ENCODE measurements at regions not wholly inside any gene's neighbourhood (a gene's known extent, or its start where the extent isn't known, plus 50 kb on each side); places are given as distances from the start of the nearest gene placed in this dataset.

GRCh38 chr18:55031576-55031975, 72.3 kb upstream of the CCDC68 start:
- Histone ChIP-seq H2BK5ac (ENCODE audit: low read depth, low read length, poor library complexity, severe bottlenecking) (no peak overlapping the region), H2BK12ac (ENCODE audit: low read length in 2 of 2) (no peak overlapping the region), H3K79me1 (replicated peaks; ENCODE audit: low read length, poor library complexity, severe bottlenecking) (no peaks in the 10 kb centered on the region), H3K18ac (ENCODE audit: low read depth in 1 of 2, low read length in 2 of 2) (no peak overlapping the region), H3K27ac (ENCODE audit: low read length, poor library complexity, severe bottlenecking) (no peak overlapping the region), H3K4me2 (ENCODE audit: low read length, poor library complexity, severe bottlenecking) (no peak overlapping the region), H3K23ac (ENCODE audit: low read length in 2 of 2) (no peak overlapping the region), H4K91ac (ENCODE audit: low read length) (no peak overlapping the region), H3K4me3 (ENCODE audit: insufficient read depth in 1 of 2, low read depth in 1 of 2, low read length in 2 of 2) (no peak overlapping the region), H3K9me3 (ENCODE audit: control insufficient read depth, low read length) (no peaks in the 10 kb centered on the region), H2AK5ac (ENCODE audit: low read length, severe bottlenecking) (no peak overlapping the region), H3K4ac (ENCODE audit: low read depth in 1 of 2, low read length in 2 of 2) (no peak overlapping the region), H2BK120ac (ENCODE audit: low read depth, low read length) (no peak overlapping the region), H2BK15ac (ENCODE audit: low read depth, poor library complexity, severe bottlenecking) (no peak overlapping the region), H3K36me3 (ENCODE audit: control insufficient read depth in 1 of 2, insufficient read depth in 2 of 2, low read depth in 1 of 2, low read length in 2 of 2) (no peaks in the 10 kb centered on the region), H3K9ac (ENCODE audit: low read length) (no peak overlapping the region), H3K4me1 (ENCODE audit: control insufficient read depth, insufficient read depth, low read depth, low read length) (no peaks in the 10 kb centered on the region), H4K8ac (ENCODE audit: low read length) (no peak overlapping the region), H2AFZ (ENCODE audit: low read depth, low read length) (no peak overlapping the region), H3K14ac (ENCODE audit: low read length in 2 of 2) (no peak overlapping the region), H3K27me3 (ENCODE audit: control insufficient read depth in 1 of 2, insufficient read depth in 1 of 2, low read length in 2 of 2) (peaks cover 0 to 3% of the 10 kb centered on the region in 2 experiments)
- no peak for DNase-seq
- WGBS: 81% methylated on average over 3 of the region's 3 CpGs

GRCh38 chr18:55031164-55031563, 71.9 kb upstream of the CCDC68 start:
- Histone ChIP-seq H3K14ac (ENCODE audit: low read length in 2 of 2) (no peak overlapping the region), H3K36me3 (ENCODE audit: control insufficient read depth in 1 of 2, insufficient read depth in 2 of 2, low read depth in 1 of 2, low read length in 2 of 2) (no peaks in the 10 kb centered on the region), H3K4me1 (ENCODE audit: control insufficient read depth, insufficient read depth, low read depth, low read length) (no peaks in the 10 kb centered on the region), H2BK5ac (ENCODE audit: low read depth, low read length, poor library complexity, severe bottlenecking) (no peak overlapping the region), H2AFZ (ENCODE audit: low read depth, low read length) (no peak overlapping the region), H3K4ac (ENCODE audit: low read depth in 1 of 2, low read length in 2 of 2) (no peak overlapping the region), H3K4me2 (ENCODE audit: low read length, poor library complexity, severe bottlenecking) (no peak overlapping the region), H3K4me3 (ENCODE audit: insufficient read depth in 1 of 2, low read depth in 1 of 2, low read length in 2 of 2) (no peak overlapping the region), H3K9ac (ENCODE audit: low read length) (no peak overlapping the region), H2AK5ac (ENCODE audit: low read length, severe bottlenecking) (no peak overlapping the region), H3K27me3 (ENCODE audit: control insufficient read depth in 1 of 2, insufficient read depth in 1 of 2, low read length in 2 of 2) (peaks cover 0 to 3% of the 10 kb centered on the region in 2 experiments), H3K23ac (ENCODE audit: low read length in 2 of 2) (no peak overlapping the region), H3K18ac (ENCODE audit: low read depth in 1 of 2, low read length in 2 of 2) (no peak overlapping the region), H2BK120ac (ENCODE audit: low read depth, low read length) (no peak overlapping the region), H4K8ac (ENCODE audit: low read length) (no peak overlapping the region), H2BK12ac (ENCODE audit: low read length in 2 of 2) (no peak overlapping the region), H2BK15ac (ENCODE audit: low read depth, poor library complexity, severe bottlenecking) (no peak overlapping the region), H4K91ac (ENCODE audit: low read length) (no peak overlapping the region), H3K79me1 (replicated peaks; ENCODE audit: low read length, poor library complexity, severe bottlenecking) (no peaks in the 10 kb centered on the region), H3K27ac (ENCODE audit: low read length, poor library complexity, severe bottlenecking) (no peak overlapping the region), H3K9me3 (ENCODE audit: control insufficient read depth, low read length) (no peaks in the 10 kb centered on the region)
- WGBS: 91% methylated on average over 2 of the region's 2 CpGs
- no peak for DNase-seq

- H3K79me1 ChIP-seq (replicated peaks; ENCODE audit: low read length, poor library complexity, severe bottlenecking): no peaks in the 10 kb centered on the region
- no peak overlapping the region for H3K9ac ChIP-seq (ENCODE audit: low read length)
- no peak overlapping the region for H3K18ac ChIP-seq (ENCODE audit: low read depth in 1 of 2, low read length in 2 of 2)
- no peak overlapping the region for H3K23ac ChIP-seq (ENCODE audit: low read length in 2 of 2)
- no peak overlapping the region for H3K4me3 ChIP-seq (ENCODE audit: insufficient read depth in 1 of 2, low read depth in 1 of 2, low read length in 2 of 2)
- H3K4me2 ChIP-seq (ENCODE audit: low read length, poor library complexity, severe bottlenecking): no peak overlapping the region
- no peaks in the 10 kb centered on the region for H3K36me3 ChIP-seq (ENCODE audit: control insufficient read depth in 1 of 2, insufficient read depth in 2 of 2, low read depth in 1 of 2, low read length in 2 of 2)
- H2AFZ ChIP-seq (ENCODE audit: low read depth, low read length): no peak overlapping the region
- H4K8ac ChIP-seq (ENCODE audit: low read length): no peak overlapping the region
- no peak overlapping the region for H3K27ac ChIP-seq (ENCODE audit: low read length, poor library complexity, severe bottlenecking)
- H4K91ac ChIP-seq (ENCODE audit: low read length): no peak overlapping the region
- no peak overlapping the region for H2BK15ac ChIP-seq (ENCODE audit: low read depth, poor library complexity, severe bottlenecking)
- no peak overlapping the region for H2AK5ac ChIP-seq (ENCODE audit: low read length, severe bottlenecking)
- H2BK120ac ChIP-seq (ENCODE audit: low read depth, low read length): no peak overlapping the region
- no peak overlapping the region for H2BK12ac ChIP-seq (ENCODE audit: low read length in 2 of 2)
- no peak overlapping the region for H3K4ac ChIP-seq (ENCODE audit: low read depth in 1 of 2, low read length in 2 of 2)
- no peak overlapping the region for H3K14ac ChIP-seq (ENCODE audit: low read length in 2 of 2)
- no peaks in the 10 kb centered on the region for H3K9me3 ChIP-seq (ENCODE audit: control insufficient read depth, low read length)
- no peaks in the 10 kb centered on the region for H3K4me1 ChIP-seq (ENCODE audit: control insufficient read depth, insufficient read depth, low read depth, low read length)
- H2BK5ac ChIP-seq (ENCODE audit: low read depth, low read length, poor library complexity, severe bottlenecking): no peak overlapping the region
- no peak for DNase-seq
- no peaks in the 10 kb centered on the region for H3K27me3 ChIP-seq (ENCODE audit: control insufficient read depth in 1 of 2, insufficient read depth in 1 of 2, low read length in 2 of 2)
Measured at GRCh38 chr18:55024564-55024963, 65.3 kb upstream of the CCDC68 start.

- H3K23ac ChIP-seq (ENCODE audit: low read length in 2 of 2): no peak overlapping the region
- no peak overlapping the region for H3K18ac ChIP-seq (ENCODE audit: low read depth in 1 of 2, low read length in 2 of 2)
- H2BK5ac ChIP-seq (ENCODE audit: low read depth, low read length, poor library complexity, severe bottlenecking): no peak overlapping the region
- no peak overlapping the region for H2AK5ac ChIP-seq (ENCODE audit: low read length, severe bottlenecking)
- H3K79me1 ChIP-seq (replicated peaks; ENCODE audit: low read length, poor library complexity, severe bottlenecking): no peaks in the 10 kb centered on the region
- no peaks in the 10 kb centered on the region for H3K36me3 ChIP-seq (ENCODE audit: control insufficient read depth in 1 of 2, insufficient read depth in 2 of 2, low read depth in 1 of 2, low read length in 2 of 2)
- no peak overlapping the region for H3K4ac ChIP-seq (ENCODE audit: low read depth in 1 of 2, low read length in 2 of 2)
- no peak overlapping the region for H4K91ac ChIP-seq (ENCODE audit: low read length)
- H2BK15ac ChIP-seq (ENCODE audit: low read depth, poor library complexity, severe bottlenecking): no peak overlapping the region
- H3K9me3 ChIP-seq (ENCODE audit: control insufficient read depth, low read length): no peaks in the 10 kb centered on the region
- H3K27ac ChIP-seq (ENCODE audit: low read length, poor library complexity, severe bottlenecking): no peak overlapping the region
- H3K4me1 ChIP-seq (ENCODE audit: control insufficient read depth, insufficient read depth, low read depth, low read length): no peaks in the 10 kb centered on the region
- H3K27me3 ChIP-seq (ENCODE audit: control insufficient read depth in 1 of 2, insufficient read depth in 1 of 2, low read length in 2 of 2): no peaks in the 10 kb centered on the region
- DNase-seq: peak; percentile 33
- H3K4me3 ChIP-seq (ENCODE audit: insufficient read depth in 1 of 2, low read depth in 1 of 2, low read length in 2 of 2): no peak overlapping the region
- no peak overlapping the region for H3K4me2 ChIP-seq (ENCODE audit: low read length, poor library complexity, severe bottlenecking)
- H2BK12ac ChIP-seq (ENCODE audit: low read length in 2 of 2): no peak overlapping the region
- H3K9ac ChIP-seq (ENCODE audit: low read length): no peak overlapping the region
- no peak overlapping the region for H2AFZ ChIP-seq (ENCODE audit: low read depth, low read length)
- H2BK120ac ChIP-seq (ENCODE audit: low read depth, low read length): no peak overlapping the region
- H3K14ac ChIP-seq (ENCODE audit: low read length in 2 of 2): no peak overlapping the region
- H4K8ac ChIP-seq (ENCODE audit: low read length): no peak overlapping the region
Measured at GRCh38 chr18:55018602-55019001, 59.3 kb upstream of the CCDC68 start.

All from mesenchymal stem cell (in vitro differentiated cells and primary cell).